ENCODE measurements at regions not wholly inside any gene's neighbourhood (a gene's known extent, or its start where the extent isn't known, plus 50 kb on each side); places are given as distances from the start of the nearest gene placed in this dataset.

DNA sequence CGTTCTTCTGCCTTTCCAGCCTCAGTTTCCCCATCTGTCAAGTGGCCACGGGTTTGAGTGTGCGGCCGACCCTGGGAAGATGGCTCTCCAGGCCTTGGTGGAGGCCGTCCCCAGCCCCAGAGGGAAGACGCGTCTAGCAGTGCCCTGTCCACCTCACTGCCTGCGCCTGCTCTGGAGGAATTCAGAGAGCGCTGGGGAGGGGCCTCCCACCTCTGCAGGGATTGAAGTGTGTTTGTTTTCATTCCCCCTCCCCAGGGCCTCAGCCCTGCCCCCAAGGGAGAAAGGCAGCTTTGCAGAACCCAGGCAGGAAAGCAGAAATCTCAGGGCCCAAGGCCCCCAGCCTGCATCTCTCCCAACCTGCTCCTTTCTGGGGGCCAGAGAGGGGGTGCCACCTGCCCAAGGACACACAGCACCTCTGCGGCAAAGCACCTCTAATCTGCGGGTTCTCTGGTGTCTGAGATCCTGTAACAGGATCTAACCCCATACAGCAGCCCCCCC, 91.0 kb downstream of the MICALL2 start:
- TF ChIP-seq, protein P1, sequence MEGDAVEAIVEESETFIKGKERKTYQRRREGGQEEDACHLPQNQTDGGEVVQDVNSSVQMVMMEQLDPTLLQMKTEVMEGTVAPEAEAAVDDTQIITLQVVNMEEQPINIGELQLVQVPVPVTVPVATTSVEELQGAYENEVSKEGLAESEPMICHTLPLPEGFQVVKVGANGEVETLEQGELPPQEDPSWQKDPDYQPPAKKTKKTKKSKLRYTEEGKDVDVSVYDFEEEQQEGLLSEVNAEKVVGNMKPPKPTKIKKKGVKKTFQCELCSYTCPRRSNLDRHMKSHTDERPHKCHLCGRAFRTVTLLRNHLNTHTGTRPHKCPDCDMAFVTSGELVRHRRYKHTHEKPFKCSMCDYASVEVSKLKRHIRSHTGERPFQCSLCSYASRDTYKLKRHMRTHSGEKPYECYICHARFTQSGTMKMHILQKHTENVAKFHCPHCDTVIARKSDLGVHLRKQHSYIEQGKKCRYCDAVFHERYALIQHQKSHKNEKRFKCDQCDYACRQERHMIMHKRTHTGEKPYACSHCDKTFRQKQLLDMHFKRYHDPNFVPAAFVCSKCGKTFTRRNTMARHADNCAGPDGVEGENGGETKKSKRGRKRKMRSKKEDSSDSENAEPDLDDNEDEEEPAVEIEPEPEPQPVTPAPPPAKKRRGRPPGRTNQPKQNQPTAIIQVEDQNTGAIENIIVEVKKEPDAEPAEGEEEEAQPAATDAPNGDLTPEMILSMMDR (conservative IDR thresholded peaks at IDR 0.05; ENCODE audit: low read length): no peak
- no peak for TF ChIP-seq EZH2phosphoT487 (IDR thresholded peaks at IDR 0.05; ENCODE audit: borderline replicate concordance, low read depth, low read length)
